ENCODE measurements at regions not wholly inside any gene's neighbourhood (a gene's known extent, or its start where the extent isn't known, plus 50 kb on each side); places are given as distances from the start of the nearest gene placed in this dataset.

DNA sequence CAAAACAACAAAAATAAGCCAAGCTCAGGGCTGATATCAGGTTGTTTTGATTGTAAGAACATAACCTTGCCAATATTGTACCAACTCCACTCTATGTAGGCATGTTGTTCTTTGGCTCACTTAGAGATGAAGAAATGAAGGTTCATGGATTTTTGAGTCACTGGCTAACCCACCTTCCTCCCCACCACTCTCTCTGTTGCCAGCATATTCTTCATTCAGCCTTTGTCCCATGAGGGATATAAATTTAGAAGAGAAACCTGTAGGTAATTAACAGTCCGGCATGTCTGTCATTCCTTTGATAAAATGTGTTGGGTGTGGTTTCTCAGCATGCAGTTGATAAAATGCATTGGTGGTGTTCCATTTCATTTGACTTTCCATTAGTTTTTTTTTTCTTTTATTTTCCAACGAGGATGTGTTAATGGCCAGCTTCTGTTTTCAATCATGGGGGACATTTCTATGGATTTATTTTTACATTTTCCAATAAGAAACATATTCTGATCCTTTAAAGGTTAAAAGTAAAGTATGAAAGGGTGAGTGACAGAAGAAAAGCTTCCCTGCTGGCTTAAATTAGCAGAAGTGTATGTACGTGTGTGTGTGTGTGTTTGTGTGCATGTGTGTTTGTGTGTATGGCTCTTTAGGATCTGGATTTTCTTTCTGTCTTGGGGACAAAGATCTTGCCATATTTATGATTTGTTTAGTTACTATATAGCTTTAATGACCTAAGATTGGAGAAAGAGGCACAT lies 166.2 kb upstream of the KCNJ16 start:
- DNase-seq, result no peak

DNA sequence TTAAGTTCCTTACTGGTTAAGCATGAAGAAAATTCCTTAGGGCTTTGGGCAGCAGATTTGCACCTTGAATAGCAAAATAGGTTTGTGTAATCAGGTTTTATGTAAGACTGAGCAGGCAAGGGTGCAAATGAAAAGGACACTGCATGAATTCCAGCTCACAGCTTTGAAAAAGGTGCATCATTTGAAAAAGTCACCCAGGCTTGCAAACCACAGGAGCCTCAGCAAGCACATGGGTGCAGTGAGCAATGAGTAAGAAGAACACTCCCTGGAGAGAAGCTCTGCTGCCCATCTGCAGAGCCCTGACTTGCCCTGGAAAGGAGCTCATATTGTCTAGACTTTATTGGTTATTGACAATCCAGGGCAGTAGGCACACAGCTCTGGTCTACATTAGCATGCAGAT lies 165.6 kb upstream of the KCNJ16 start:
- no peak for DNase-seq

DNA sequence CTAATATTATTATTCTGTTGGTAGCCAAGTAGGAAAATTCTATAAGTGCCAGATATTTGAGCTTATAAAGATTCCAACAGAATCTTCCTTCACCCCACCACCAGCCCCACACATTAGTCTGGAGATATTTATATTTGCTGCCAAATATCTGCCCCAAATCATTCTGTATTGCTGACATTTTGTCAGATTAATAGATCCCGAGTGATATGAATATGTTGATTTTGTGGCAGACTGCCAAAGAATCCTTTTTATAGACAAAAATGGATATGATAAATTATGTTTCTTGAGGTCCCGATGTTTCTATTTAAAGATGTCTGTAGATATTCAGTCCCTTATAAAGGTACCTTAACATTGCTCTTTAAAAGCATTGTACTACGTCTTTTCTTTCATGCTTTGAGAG lies 162.2 kb upstream of the KCNJ16 start:
- no peak for DNase-seq

DNA sequence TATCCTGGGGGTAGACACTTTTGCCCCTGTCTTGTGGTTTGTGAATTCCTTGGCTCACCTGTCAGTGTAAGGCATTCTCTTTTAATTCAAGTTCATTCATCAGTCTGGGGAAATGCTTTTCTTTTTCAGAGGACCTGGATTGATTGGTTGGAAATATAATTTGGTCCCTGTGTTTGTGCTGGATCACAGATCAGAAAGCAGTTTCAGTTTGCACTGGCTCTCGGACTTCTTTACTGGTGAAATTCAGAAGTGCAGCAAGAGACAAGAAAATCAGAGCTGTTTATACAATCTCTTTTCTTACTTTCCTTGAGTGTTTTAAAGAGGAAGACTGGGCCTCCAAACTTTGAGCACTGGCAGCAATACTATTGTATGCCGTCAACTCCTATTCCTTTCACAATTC lies 161.8 kb upstream of the KCNJ16 start:
- no peak for DNase-seq

DNA sequence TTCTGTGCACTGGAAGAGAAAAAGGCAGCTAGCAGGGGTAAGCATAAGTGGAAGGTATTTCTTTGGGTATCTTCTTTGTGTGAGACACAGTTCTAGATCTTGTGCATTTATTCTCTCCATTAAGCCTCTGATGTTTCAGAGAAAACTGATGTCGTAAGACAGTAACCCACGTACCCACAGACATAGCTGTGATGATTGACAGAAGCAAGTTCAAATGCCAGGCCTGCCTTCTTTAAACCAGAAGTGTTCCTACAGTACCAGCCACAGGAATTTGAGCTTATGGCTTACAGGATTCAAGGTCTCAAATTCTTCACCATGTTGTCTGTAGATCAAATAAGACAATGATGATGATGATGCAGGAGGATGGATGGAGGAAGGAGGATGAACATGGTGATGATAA lies 161.4 kb upstream of the KCNJ16 start:
- no peak for DNase-seq

DNA sequence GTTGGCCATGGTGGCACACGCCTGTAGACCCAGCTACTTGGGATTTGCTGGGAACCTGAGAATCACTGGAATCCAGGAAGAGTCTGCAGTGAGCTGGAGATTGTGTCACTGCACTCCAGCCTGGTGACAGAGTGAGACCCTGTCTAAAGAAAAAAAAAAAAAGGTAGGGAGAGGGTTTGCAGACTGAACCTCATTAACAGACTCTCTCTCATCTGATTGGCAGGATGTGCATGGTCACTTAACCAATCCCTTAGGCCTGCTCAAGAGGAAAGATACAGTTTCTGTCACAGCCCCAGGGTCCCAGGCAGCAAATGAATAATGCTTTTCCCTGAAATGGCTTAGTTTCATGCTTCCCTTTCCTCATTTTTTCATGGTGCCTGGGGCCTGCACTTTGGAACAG lies 160.5 kb upstream of the KCNJ16 start:
- DNase-seq, result no peak

DNA sequence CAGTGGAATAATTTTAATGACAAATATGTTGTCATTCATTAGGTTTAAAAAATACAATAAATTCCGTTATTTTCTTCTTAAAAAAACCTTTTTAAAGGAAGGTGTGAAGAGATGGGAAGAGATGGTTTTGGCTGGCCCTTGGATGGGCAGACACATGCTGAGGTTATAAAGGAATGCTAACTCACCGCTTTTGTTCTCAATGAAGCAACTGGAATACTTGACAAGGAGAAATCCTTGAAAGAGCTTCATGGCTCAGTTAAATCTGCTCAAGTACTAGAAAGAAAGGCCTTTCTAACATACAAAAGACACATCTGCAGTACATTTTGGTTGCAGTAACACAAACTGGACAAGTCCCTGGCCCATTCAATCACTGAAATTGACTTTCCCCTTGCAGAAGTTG lies 158.3 kb upstream of the KCNJ16 start:
- no peak for DNase-seq

DNA sequence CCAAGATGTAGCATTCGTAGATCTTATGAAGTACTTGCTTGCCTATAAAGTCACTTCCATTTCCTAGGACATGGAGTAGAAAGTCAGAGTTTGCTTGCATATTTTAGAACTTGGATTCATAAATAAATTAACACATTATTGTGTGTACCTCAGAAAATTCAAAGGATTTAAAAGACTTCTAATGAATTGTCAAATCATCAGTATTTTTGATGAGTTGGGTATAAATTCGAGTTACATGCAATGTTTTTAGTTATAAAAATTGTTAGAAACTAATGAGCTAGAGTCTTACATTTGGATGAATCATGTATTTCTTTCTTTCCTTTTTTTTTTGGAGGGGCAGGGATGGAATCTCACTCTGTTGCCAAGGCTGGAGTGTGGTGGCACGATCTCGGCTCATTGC lies 156.9 kb upstream of the KCNJ16 start:
- DNase-seq, result no peak

DNA sequence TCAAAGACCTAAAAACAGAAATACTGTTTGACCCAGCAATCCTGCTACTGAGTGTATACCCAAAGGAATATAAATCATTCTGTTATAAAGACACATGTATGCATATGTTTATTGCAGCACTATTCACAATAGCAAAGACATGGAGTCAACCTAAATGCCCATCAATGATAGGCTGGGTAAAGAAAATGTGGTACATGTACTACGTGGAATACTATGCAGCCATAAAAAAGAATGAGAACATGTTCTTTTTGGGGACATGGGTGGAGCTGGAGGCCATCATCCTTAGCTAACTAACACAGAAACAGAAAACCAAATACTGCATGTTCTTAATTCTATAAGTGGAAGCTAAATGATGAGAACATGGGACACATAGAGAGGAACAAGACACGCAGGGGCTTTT lies 155.2 kb upstream of the KCNJ16 start:
- no peak for DNase-seq

DNA sequence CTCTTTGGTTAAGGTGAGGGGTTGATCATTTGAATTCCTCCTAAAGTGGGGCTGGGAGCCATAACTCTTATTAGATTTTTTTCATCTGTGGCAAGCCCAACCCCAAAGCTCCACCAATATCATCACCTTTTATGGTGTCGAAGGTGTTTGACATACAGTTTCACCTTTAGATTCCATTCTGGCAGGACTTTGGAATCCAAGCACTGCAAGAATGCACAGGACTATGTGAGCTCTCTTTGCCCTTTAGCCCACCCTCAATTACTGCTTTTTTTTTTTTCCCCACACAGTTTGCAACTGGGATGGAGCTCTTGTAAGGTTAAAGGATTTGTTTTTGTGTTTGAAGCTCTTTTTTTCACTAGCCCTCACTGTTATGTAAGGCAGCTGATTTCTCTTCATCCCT lies 154.0 kb upstream of the KCNJ16 start:
- no peak for DNase-seq

DNA sequence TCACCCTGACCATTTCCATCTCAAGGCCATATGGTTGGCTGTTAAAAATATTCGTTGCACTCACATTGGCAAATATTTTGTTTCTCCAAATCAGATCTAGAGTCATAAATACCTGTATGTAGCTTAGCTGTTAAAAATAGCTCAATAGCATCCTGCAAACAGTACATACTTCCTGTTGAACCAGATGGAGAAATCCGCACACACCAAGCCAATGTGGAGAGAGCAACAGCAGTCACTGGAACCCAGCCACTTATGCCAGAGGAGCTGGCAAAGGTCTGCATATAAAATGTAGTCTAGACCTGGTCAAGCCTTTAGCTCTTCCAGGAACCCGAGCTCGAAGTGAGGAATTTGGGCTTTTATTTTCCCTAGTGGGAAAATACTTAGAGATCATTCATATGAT lies 146.4 kb upstream of the KCNJ16 start:
- no peak for DNase-seq

DNA sequence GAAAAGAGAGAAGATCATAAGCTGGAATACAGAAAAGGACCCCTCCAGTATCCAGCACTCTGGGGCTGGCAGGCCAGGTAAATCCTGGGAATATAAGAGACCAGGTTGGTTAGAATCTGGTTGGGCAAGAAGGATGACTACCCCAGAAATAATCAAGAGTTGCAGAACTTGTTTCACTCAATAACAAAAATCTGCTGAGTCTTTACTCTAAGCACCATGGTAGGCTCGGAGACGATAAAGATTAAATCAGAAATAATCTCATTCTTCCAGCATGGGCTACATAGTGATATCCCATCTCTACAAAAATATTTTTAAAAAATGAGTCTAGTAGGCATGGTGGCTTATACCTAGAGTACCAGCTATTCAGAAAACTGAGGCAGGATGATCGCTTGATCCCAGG lies 138.0 kb upstream of the KCNJ16 start:
- DNase-seq, result no peak

DNA sequence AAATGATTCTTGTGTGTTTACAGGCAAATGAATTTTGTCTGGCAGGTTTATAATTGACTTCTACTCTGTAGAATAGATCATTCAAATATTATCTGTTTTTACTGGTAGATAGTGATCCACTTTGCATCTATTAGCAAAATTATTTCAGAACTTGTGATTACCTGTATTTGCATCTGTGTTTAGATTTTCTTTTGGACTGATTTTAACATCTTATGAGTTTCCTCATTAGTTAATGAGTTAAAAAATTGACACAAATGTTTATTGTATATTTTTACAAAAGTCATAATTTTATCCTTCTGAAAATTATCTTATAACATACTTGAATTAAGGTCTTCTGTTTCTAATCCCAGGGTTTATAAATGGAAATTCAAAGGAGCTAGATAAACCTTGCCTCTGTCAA lies 132.0 kb upstream of the KCNJ16 start:
- no peak for DNase-seq

DNA sequence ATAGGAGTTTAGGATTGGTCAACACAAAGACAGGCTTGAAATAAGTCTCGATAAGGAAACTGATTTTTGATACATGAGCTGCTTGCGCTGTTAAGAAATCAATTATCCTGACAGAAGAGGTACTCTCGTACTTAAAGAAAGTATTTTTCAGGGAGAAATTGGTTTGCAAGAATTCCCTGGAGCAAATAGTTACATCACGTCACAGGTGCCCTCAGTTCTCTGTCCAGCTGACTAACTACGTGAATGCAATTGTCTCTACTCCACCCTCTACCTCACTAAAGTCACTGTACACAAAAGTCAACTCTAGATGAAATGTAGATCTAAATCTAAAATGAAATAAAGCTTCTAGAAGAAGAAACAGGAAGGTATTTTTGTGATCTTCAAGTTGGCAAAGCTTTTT lies 130.6 kb upstream of the KCNJ16 start:
- DNase-seq, result no peak

DNA sequence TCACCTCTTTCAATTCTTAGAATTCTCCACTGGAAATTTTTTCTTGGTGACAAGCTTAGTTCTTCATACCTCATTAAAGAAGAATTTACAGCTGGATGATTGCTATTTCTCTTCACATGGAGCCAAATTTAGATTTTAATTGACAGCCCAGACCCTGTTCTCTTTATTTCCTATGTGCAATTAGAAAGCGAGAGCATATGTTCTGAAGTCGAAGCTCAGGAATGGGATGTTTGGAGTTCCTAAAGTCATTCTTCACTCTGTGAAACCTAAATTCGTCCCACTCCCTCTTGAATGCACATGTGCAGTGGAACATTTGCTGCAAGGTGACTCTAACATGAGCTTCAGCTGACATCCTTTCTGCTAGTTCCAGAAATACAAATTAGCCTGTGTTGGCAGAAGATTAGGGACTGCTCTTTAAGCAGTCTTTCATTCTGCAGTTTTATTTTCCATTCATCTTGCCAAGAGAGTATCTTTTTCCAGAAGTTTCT lies 129.3 kb upstream of the KCNJ16 start:
- no peak for DNase-seq

DNA sequence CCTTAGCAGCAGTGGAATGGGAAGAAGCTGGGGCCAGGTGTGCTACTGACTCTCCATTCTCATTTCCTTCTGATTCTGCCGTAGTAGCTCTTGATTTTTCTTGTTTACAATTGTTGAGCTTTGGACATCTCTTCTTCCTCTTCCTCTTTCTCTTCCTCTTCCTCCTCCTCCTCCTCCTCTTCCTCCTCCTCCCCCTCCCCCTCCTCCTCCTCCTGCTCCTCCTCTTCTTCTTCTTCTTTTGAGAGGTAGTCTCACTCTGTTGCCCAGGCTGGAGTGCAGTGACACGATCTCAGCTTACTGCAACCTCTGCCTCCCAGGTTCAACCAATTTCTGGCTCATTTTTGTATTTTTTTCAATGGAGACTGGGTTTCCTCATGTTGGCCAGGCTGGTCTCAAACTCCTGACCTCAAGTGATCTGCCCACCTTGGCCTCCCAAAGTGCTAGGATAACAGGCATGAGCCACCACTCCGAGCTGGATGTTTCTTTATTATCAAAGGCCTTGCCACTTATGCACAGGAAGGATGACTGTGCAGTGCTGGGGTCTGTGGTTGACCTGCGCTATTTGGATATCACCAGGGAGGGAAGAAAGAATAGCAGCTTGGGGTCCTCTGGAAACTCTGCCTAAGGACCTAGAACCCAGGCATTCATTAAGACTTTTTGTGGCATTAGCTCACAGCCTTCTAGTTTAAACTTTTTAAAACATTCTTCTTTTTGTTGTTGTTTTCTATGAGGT lies 127.8 kb upstream of the KCNJ16 start:
- no peak for DNase-seq

DNA sequence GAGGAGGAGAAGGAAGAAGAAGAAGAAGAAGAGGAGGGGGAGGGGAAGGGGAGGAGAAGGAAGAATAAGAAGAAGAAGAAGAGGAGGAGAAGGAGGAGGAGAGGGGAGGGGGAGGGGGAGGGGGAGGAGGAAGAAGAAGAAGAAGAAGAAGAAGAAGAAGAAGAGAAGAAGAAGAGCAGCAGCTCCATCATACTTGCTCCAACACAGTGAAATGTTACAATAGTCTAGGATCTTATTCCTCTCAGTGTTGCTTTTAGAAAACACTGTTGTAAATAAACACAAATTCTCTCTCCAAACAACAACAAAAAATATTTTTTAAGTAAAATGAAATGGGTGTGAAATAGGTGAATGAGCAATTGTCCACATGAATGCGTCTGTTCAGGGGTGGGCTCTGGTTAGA lies 126.6 kb upstream of the KCNJ16 start:
- no peak for DNase-seq

DNA sequence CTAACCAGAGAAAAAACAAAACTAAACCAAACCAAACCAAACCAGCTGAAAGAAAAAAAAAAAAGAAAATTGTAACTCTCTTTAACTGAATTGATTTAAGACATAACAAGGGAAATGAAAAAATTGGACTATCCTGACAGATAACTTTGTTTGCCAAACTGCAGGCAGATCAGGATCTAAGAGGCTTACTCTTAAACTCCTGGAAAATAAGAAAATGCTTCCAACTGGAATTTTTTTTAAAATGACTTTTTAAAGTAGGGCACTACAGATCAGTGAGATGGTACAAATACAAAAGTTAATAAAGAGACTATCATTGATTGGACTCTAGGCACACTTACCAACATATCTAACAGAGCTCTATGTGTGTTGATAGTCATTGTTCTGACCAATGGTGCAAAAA lies 125.5 kb upstream of the KCNJ16 start:
- no peak for DNase-seq

DNA sequence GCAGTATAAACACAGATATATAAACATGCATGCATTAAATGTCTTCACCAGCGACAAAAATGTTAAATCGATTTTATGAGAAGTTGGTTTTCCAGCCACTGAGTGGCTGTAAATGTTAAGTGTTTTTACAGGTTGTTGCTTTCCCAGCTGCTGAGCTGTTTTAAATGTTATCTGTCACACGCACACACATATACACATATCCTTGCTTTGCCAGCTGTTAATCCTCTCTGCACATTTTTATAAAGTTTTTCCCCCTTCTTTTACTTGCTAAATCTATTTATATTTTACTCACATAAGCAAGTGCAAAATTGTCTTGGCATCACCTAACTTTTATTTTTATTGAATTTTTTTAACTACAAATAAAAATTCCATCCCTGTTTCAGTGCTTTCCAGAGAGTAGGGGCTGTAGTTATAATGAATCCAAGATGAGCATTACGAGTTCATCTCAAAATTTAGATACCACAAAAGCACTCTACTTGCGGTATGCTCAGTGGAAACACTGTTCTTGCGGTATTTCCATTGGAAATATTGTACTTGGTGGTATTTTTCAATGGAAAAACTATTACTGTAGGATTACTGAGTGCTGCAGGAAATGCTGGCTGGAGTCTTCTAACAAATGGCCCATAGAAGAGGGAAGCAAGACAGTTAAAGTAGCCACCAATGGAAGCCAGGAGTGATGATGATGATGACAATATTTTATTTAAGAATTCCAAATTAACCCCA lies 124.9 kb upstream of the KCNJ16 start:
- no peak for DNase-seq

DNA sequence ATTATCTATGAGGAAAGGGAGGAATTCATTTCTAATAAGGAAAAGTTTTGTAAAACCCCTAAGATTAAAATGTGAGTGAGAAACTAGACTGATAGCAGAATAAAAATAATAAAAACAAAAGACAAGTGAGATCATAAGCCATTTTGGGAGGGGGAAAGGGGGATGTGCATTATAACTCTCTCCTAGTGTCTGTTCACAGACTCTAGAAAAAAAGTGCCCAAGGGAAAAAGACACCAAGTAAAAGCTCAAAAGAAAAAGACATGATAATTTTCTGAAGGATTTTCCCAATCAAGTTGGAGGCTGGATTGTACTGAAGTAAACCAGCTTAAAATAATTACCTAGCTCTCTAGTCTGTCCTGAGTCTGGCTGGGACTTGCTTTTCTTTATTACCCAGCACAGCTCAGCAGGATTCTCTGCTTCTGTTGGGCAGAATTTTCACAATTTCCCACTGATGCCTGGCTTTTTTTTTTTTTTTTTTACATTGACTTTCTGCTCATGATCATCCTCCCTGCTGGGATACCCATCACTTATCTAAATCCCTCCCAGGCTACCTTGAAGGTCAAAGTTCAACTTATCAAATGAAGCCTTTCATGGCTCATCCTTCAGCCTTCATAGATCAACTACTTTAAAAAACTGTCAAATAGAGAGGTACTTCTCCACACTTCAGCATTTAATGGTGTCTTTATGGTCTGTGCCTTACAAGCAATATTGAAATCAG lies 124.2 kb upstream of the KCNJ16 start:
- no peak for DNase-seq

DNA sequence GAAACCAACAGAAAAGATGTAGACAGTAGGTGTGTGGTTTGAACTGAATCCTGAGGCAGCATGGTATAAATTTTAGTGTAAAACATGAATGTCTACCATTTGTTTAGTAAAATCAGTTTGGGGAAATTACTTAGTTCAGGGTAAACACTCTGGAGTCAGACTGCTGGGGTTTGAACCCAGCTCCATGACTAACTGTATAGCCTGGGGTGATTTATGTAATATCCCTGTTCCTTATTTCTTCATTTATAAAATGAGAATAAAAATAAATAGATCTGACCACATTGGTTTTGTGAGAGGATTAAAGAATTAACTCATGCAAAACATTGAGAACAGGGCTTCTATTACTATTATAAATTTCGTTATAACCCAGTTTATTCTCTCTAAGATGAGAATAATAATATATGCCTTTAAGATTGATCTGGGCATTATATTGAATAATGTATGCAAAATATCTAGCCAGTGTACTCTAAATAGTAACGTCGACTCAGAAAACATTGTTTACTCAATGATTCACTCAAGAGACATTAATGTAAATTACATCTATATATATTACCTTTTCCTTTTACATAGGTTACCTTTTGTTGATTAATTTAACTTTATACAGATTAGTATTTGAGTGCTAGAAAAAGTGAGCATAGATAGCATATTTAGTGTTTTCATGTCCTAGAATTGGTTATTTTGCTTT lies 120.6 kb upstream of the KCNJ16 start:
- no peak for DNase-seq

DNA sequence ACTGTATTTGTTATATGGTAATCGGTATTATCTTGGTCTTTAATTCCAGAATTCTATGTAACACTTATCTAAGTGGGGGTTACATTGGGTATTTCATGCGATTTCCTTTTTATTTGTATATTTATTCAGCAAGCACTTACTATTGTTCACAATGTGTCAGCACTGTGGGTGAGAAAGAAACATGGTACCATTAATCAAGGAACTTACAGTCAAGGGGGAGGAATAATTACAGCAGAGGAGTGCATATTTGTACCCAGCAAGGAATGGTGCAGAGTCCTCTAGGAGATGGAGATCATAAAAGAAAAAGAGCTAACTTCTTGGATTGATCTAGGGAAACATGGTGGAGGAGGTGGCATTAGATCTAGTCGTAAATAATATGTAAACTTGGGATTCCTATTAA lies 117.0 kb upstream of the KCNJ16 start:
- no peak for DNase-seq

DNA sequence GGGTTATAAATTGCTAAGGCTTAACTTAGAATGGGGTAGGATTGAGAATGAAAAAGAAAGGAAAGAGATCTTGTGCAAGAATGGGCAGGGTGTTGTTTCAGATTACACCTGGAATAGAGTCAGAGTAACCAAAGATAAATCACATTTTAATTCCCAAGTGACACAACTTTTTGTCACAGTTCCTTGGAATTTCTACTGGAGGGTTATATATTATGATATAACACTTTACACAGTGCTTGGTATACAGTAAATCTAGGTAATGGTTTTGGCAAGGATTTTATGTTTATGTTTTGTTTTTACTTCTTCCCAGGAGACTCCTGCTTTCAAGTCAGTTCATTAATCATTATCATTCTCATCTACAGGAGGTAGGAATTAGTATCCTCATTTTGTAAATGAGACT lies 115.7 kb upstream of the KCNJ16 start:
- DNase-seq, result no peak

Data from activated CD4-positive, alpha-beta T cell treated with anti-CD3 and anti-CD28 coated beads, Interleukin-2, amount 50 U/mL, for 16 hours (primary cell).